Esophagus muscularis mucosa (tissue), 3 donors: ENCODE measurements at regions not wholly inside any gene's neighbourhood (a gene's known extent, or its start where the extent isn't known, plus 50 kb on each side); places are given as distances from the start of the nearest gene placed in this dataset.

Source experiments
- CTCF ChIP-seq, 3 experiments: fragments of 200-600 bp in 2 of 3; fragments of 450-650 bp in 1 of 3; sonication (generic) in 2 of 3; IDR thresholded peaks; one replicate each; pipeline ENCODE4 v1.5.1; 2017 to 2019; ENCODE audit warnings: antibody characterized with exemption in 3 of 3, mild to moderate bottlenecking in 2 of 3, moderate library complexity in 1 of 3
- POLR2A ChIP-seq: fragments of 450-650 bp; IDR thresholded peaks from one replicate; pipeline ENCODE4 v1.6.1; 2017; ENCODE audit warnings: antibody characterized with exemption, moderate library complexity, mild to moderate bottlenecking, low read depth
- POLR2AphosphoS5 ChIP-seq, 2 donors: sonication (generic); formaldehyde crosslinking; IDR thresholded peaks; one replicate each; pipeline ENCODE4 v1.6.1; 2017; ENCODE audit warnings: antibody characterized with exemption in 2 of 2

GRCh38 chr10:3999642-4000041 is 214.6 kb upstream of the KLF6 start:
- no peak for TF ChIP-seq CTCF (IDR thresholded peaks at IDR 0.05)
- no peak for TF ChIP-seq POLR2AphosphoS5 (IDR thresholded peaks at IDR 0.05)
- no peak for TF ChIP-seq POLR2A
